ENCODE measurements at regions not wholly inside any gene's neighbourhood (a gene's known extent, or its start where the extent isn't known, plus 50 kb on each side); places are given as distances from the start of the nearest gene placed in this dataset.

- Mint-ChIP-seq H3K27ac (no peak overlapping the region), H3K9me3 (peaks cover 0 to 8% (median 0%) of the 10 kb centered on the region in 7 donors), H3K36me3 (no peaks in the 10 kb centered on the region), H3K4me1 (no peaks in the 10 kb centered on the region), H3K27me3 (peaks cover 0 to 12% (median 8%) of the 10 kb centered on the region in 3 donors), H3K4me3 (no peak overlapping the region)
- ATAC-seq (ENCODE audit: low read depth in 2 of 2) (no peak), DNase-seq (no peak)
Measured at GRCh38 chr12:45102818-45103217, 51.9 kb upstream of the DBX2 start.

- peaks cover 1 to 5% (median 4%) of the 10 kb centered on the region in 3 donors for H3K27me3 Mint-ChIP-seq
- no peaks in the 10 kb centered on the region for H3K36me3 Mint-ChIP-seq
- no peak for ATAC-seq (ENCODE audit: low read depth in 2 of 2)
- DNase-seq = no peak
- no peak overlapping the region for H3K27ac Mint-ChIP-seq
- peaks cover 0 to 8% (median 2%) of the 10 kb centered on the region in 7 donors for H3K9me3 Mint-ChIP-seq
- no peaks in the 10 kb centered on the region for H3K4me1 Mint-ChIP-seq
- no peak overlapping the region for H3K4me3 Mint-ChIP-seq
Measured at GRCh38 chr12:45105996-45106395, 55.1 kb upstream of the DBX2 start.

- Mint-ChIP-seq H3K36me3 (no peaks in the 10 kb centered on the region), H3K4me3 (no peak overlapping the region), H3K9me3 (peaks cover 0 to 8% (median 0%) of the 10 kb centered on the region in 7 donors), H3K27ac (no peak overlapping the region), H3K27me3 (peaks cover 5 to 11% (median 8%) of the 10 kb centered on the region in 3 donors), H3K4me1 (no peaks in the 10 kb centered on the region)
- ATAC-seq (ENCODE audit: low read depth in 2 of 2) (no peak), DNase-seq (no peak)
Measured at GRCh38 chr12:45112306-45112705, 61.4 kb upstream of the DBX2 start.

GRCh38 chr12:45121224-45121623 is 70.3 kb upstream of the DBX2 start:
- no peak overlapping the region for H3K4me3 Mint-ChIP-seq
- no peak for DNase-seq
- no peak overlapping the region for H3K27ac Mint-ChIP-seq
- peaks cover 0 to 12% (median 10%) of the 10 kb centered on the region in 3 donors for H3K27me3 Mint-ChIP-seq
- no peaks in the 10 kb centered on the region for H3K36me3 Mint-ChIP-seq
- H3K4me1 Mint-ChIP-seq = no peaks in the 10 kb centered on the region
- no peak for ATAC-seq (ENCODE audit: low read depth in 2 of 2)
- H3K9me3 Mint-ChIP-seq = peaks cover 0 to 2% (median 0%) of the 10 kb centered on the region in 7 donors

GRCh38 chr12:45122768-45123380 is 72.0 kb upstream of the DBX2 start:
- no peaks in the 10 kb centered on the region for H3K36me3 Mint-ChIP-seq
- no peaks in the 10 kb centered on the region for H3K9me3 Mint-ChIP-seq
- peaks cover 0 to 12% (median 10%) of the 10 kb centered on the region in 3 donors for H3K27me3 Mint-ChIP-seq
- DNase-seq (no peak), ATAC-seq (ENCODE audit: low read depth in 2 of 2) (no peak)
- H3K27ac Mint-ChIP-seq = no peak overlapping the region
- no peaks in the 10 kb centered on the region for H3K4me1 Mint-ChIP-seq
- H3K4me3 Mint-ChIP-seq = no peak overlapping the region

GRCh38 chr12:45124485-45125155 is 73.7 kb upstream of the DBX2 start:
- H3K27me3 Mint-ChIP-seq = peaks cover 0 to 18% (median 14%) of the 10 kb centered on the region in 3 donors
- no peaks in the 10 kb centered on the region for H3K9me3 Mint-ChIP-seq
- no peaks in the 10 kb centered on the region for H3K36me3 Mint-ChIP-seq
- ATAC-seq (ENCODE audit: low read depth in 2 of 2) = no peak
- no peak for DNase-seq
- no peak overlapping the region for H3K27ac Mint-ChIP-seq
- no peak overlapping the region for H3K4me3 Mint-ChIP-seq
- H3K4me1 Mint-ChIP-seq = no peaks in the 10 kb centered on the region

- Mint-ChIP-seq H3K9me3 (no peaks in the 10 kb centered on the region), H3K27me3 (peaks cover 0 to 18% (median 14%) of the 10 kb centered on the region in 3 donors), H3K27ac (no peak overlapping the region), H3K4me3 (no peak overlapping the region), H3K36me3 (no peaks in the 10 kb centered on the region), H3K4me1 (no peaks in the 10 kb centered on the region)
- ATAC-seq (ENCODE audit: low read depth in 2 of 2) (no peak), DNase-seq (no peak)
Measured at GRCh38 chr12:45125997-45126396, 75.1 kb upstream of the DBX2 start.

- no peak overlapping the region for H3K27ac Mint-ChIP-seq
- DNase-seq (no peak), ATAC-seq (ENCODE audit: low read depth in 2 of 2) (no peak)
- H3K9me3 Mint-ChIP-seq = no peaks in the 10 kb centered on the region
- H3K27me3 Mint-ChIP-seq = peaks cover 10 to 32% (median 19%) of the 10 kb centered on the region in 3 donors
- H3K4me1 Mint-ChIP-seq = no peaks in the 10 kb centered on the region
- H3K4me3 Mint-ChIP-seq = no peak overlapping the region
- no peaks in the 10 kb centered on the region for H3K36me3 Mint-ChIP-seq
Measured at GRCh38 chr12:45128637-45129036, 77.7 kb upstream of the DBX2 start.

- DNase-seq (no peak), ATAC-seq (ENCODE audit: low read depth in 2 of 2) (peak in 1 of 2 donors; percentile 47)
- H3K27ac Mint-ChIP-seq = no peak overlapping the region
- H3K4me1 Mint-ChIP-seq = no peaks in the 10 kb centered on the region
- H3K9me3 Mint-ChIP-seq = no peaks in the 10 kb centered on the region
- H3K4me3 Mint-ChIP-seq = no peak overlapping the region
- H3K36me3 Mint-ChIP-seq = no peaks in the 10 kb centered on the region
- H3K27me3 Mint-ChIP-seq = peaks cover 14 to 34% (median 15%) of the 10 kb centered on the region in 3 donors
Measured at GRCh38 chr12:45130881-45131281, 80.0 kb upstream of the DBX2 start.

GRCh38 chr12:45131506-45131905 is 80.6 kb upstream of the DBX2 start:
- H3K36me3 Mint-ChIP-seq = no peaks in the 10 kb centered on the region
- H3K9me3 Mint-ChIP-seq = no peaks in the 10 kb centered on the region
- no peak for ATAC-seq (ENCODE audit: low read depth in 2 of 2)
- H3K4me1 Mint-ChIP-seq = no peaks in the 10 kb centered on the region
- H3K4me3 Mint-ChIP-seq = no peak overlapping the region
- H3K27ac Mint-ChIP-seq = no peak overlapping the region
- peaks cover 14 to 34% (median 15%) of the 10 kb centered on the region in 3 donors for H3K27me3 Mint-ChIP-seq
- no peak for DNase-seq

GRCh38 chr12:45138609-45139008 is 77.3 kb upstream of the ANO6 start:
- H3K27ac Mint-ChIP-seq = no peak overlapping the region
- H3K4me1 Mint-ChIP-seq = no peaks in the 10 kb centered on the region
- no peaks in the 10 kb centered on the region for H3K36me3 Mint-ChIP-seq
- peaks cover 4 to 12% (median 4%) of the 10 kb centered on the region in 3 donors for H3K27me3 Mint-ChIP-seq
- no peak overlapping the region for H3K4me3 Mint-ChIP-seq
- peaks cover 0 to 12% (median 1%) of the 10 kb centered on the region in 7 donors for H3K9me3 Mint-ChIP-seq
- ATAC-seq (ENCODE audit: low read depth in 2 of 2) = no peak
- DNase-seq = no peak

- Mint-ChIP-seq H3K27ac (no peak overlapping the region), H3K36me3 (peaks cover 19 to 30% of the 10 kb centered on the region in 2 donors), H3K4me3 (no peak overlapping the region), H3K4me1 (no peaks in the 10 kb centered on the region), H3K9me3 (peaks cover 11 to 71% (median 39%) of the 10 kb centered on the region in 7 donors), H3K27me3 (peaks cover 4 to 10% (median 5%) of the 10 kb centered on the region in 3 donors)
- ATAC-seq (ENCODE audit: low read depth in 2 of 2) = no peak
- no peak for DNase-seq
Measured at GRCh38 chr12:45148006-45148405, 67.9 kb upstream of the ANO6 start.

GRCh38 chr12:45148619-45149018 is 67.3 kb upstream of the ANO6 start:
- peaks cover 11 to 68% (median 39%) of the 10 kb centered on the region in 7 donors for H3K9me3 Mint-ChIP-seq
- H3K27ac Mint-ChIP-seq = no peak overlapping the region
- ATAC-seq (ENCODE audit: low read depth in 2 of 2) = no peak
- no peaks in the 10 kb centered on the region for H3K4me1 Mint-ChIP-seq
- peaks cover 4 to 11% (median 6%) of the 10 kb centered on the region in 3 donors for H3K27me3 Mint-ChIP-seq
- DNase-seq = no peak
- H3K36me3 Mint-ChIP-seq = peaks cover 19 to 30% of the 10 kb centered on the region in 2 donors
- H3K4me3 Mint-ChIP-seq = no peak overlapping the region

GRCh38 chr12:45165284-45165683 is 50.6 kb upstream of the ANO6 start:
- Mint-ChIP-seq H3K27me3 (peaks cover 12 to 42% (median 34%) of the 10 kb centered on the region in 3 donors), H3K27ac (no peak overlapping the region), H3K9me3 (peaks cover 8 to 34% (median 14%) of the 10 kb centered on the region in 7 donors), H3K4me3 (no peak overlapping the region), H3K36me3 (peaks cover 0 to 29% of the 10 kb centered on the region in 2 donors), H3K4me1 (peaks cover 0 to 4% (median under 1%) of the 10 kb centered on the region in 3 donors)
- DNase-seq (no peak), ATAC-seq (ENCODE audit: low read depth in 2 of 2) (no peak)

All from naive B cell (primary cell).